H1 (cell line): ENCODE measurements at regions not wholly inside any gene's neighbourhood (a gene's known extent, or its start where the extent isn't known, plus 50 kb on each side); places are given as distances from the start of the nearest gene placed in this dataset.

Experiments
- CTCF ChIA-PET: fragments of 300-600 bp; sonication (Branson Sonifier 250); formaldehyde crosslinking; loops from one replicate; lab custom pipeline; 2021; ENCODE audit not compliant: partially characterized antibody; lab: Charles Lee
- POLR2A ChIA-PET: fragments of 300-600 bp; sonication (Branson Sonifier 250); formaldehyde crosslinking; loops from one replicate; lab custom pipeline; 2021; ENCODE audit warnings: inconsistent platforms; ENCODE audit not compliant: partially characterized antibody; lab: Charles Lee
- DNase-seq, 2 experiments: peaks; one replicate each; pipeline versions ENCODE4 v3.0.0 to v3.0.0-alpha.2; 2010 to 2022; ENCODE audit warnings: low spot score in 2 of 2, low read depth in 1 of 2, mixed read lengths in 1 of 2
- FAIRE-seq: peaks from 2 replicates; lab custom pipeline; 2011; peaks lifted over from hg19 to GRCh38; lab: Jason Lieb, UNC
- H2AFZ ChIP-seq: 2 replicates; pipeline ENCODE4 v1.8.1; 2012; ENCODE audit warnings: low read length, inconsistent platforms
- H2AK5ac ChIP-seq: 2 replicates; pipeline ENCODE4 v1.6.1; 2013; ENCODE audit warnings: low read depth, low read length
- H2BK120ac ChIP-seq: replicated peaks from 2 replicates; pipeline ENCODE3; 2013; ENCODE audit warnings: low read depth, low read length, inconsistent platforms
- H2BK12ac ChIP-seq: 2 replicates; pipeline ENCODE4 v1.6.1; 2013; ENCODE audit warnings: low read depth, low read length
- H2BK15ac ChIP-seq: 2 replicates; pipeline ENCODE4 v1.6.1; 2013; ENCODE audit warnings: low read length
- H2BK20ac ChIP-seq: 2 replicates; pipeline ENCODE4 v1.6.1; 2013; ENCODE audit warnings: low read length
- H2BK5ac ChIP-seq: 2 replicates; pipeline ENCODE4 v1.6.1; 2013; ENCODE audit warnings: low read depth, low read length
- H3K14ac ChIP-seq: 2 replicates; pipeline ENCODE4 v1.6.1; 2013; ENCODE audit warnings: inconsistent platforms; ENCODE audit not compliant: insufficient read length
- H3K18ac ChIP-seq: 2 replicates; pipeline ENCODE4 v1.6.1; 2013; ENCODE audit warnings: low read length; ENCODE audit errors: extremely low read depth
- H3K23ac ChIP-seq: 2 replicates; pipeline ENCODE4 v1.6.1; 2013; ENCODE audit warnings: inconsistent platforms; ENCODE audit not compliant: insufficient read length
- H3K23me2 ChIP-seq: 2 replicates; pipeline ENCODE4 v1.6.1; 2013; ENCODE audit warnings: low read depth, low read length
- H3K27ac ChIP-seq: 2 replicates; pipeline ENCODE4 v1.6.1; 2011; ENCODE audit warnings: low read depth, low read length, inconsistent platforms
- H3K27me3 ChIP-seq, 4 experiments: replicated peaks in 1 of 4; 1 replicate in 1 of 4; 2 replicates in 3 of 4; pipeline versions ENCODE4 v1.6.1 to v1.8.1; 2011 to 2013; ENCODE audit warnings: low read length in 3 of 4, mild to moderate bottlenecking in 3 of 4, inconsistent platforms in 2 of 4, mixed read lengths in 2 of 4, moderate library complexity in 1 of 4; ENCODE audit not compliant: control insufficient read depth in 3 of 4, insufficient read depth in 3 of 4; ENCODE audit errors: extremely low read depth in 1 of 4
- H3K36me3 ChIP-seq, 4 experiments: 2 replicates each; pipeline versions ENCODE4 v1.6.1 to v1.8.1; 2011 to 2013; ENCODE audit warnings: mild to moderate bottlenecking in 4 of 4, low read length in 3 of 4, moderate library complexity in 2 of 4, control low read depth in 1 of 4, inconsistent platforms in 1 of 4; ENCODE audit not compliant: insufficient read depth in 4 of 4, control insufficient read depth in 2 of 4
- H3K4ac ChIP-seq: replicated peaks from 2 replicates; pipeline ENCODE3; 2013; ENCODE audit warnings: low read length, low read depth, mixed read lengths, inconsistent platforms; ENCODE audit not compliant: insufficient read length
- H3K4me1 ChIP-seq, 4 experiments: replicated peaks in 1 of 4; 1 replicate in 1 of 4; 2 replicates in 3 of 4; pipeline versions ENCODE4 v1.6.1 to v1.8.1; 2011 to 2013; ENCODE audit warnings: low read length in 3 of 4, inconsistent platforms in 2 of 4, mixed read lengths in 1 of 4; ENCODE audit not compliant: insufficient read depth in 4 of 4, control insufficient read depth in 3 of 4
- H3K4me2 ChIP-seq, 2 experiments: 2 replicates each; pipeline versions ENCODE4 v1.6.1 to v1.8.1; 2011 to 2013; ENCODE audit warnings: low read depth in 2 of 2, low read length in 2 of 2, control low read depth in 1 of 2, inconsistent platforms in 1 of 2, mild to moderate bottlenecking in 1 of 2; ENCODE audit not compliant: insufficient read depth in 1 of 2
- H3K4me3 ChIP-seq, 4 experiments: fragments of 200-600, 300-600 bp in 1 of 4; sonication (generic), shearing (Covaris generic), sonication (Bioruptor Twin) in 1 of 4; 2 replicates each; pipeline versions ENCODE4 v1.5.1 to v1.8.1; 2011 to 2016; ENCODE audit warnings: low read length in 4 of 4, low read depth in 3 of 4, control low read depth in 2 of 4, inconsistent platforms in 2 of 4, mild to moderate bottlenecking in 2 of 4, mixed read lengths in 1 of 4, moderate library complexity in 1 of 4; ENCODE audit not compliant: insufficient read depth in 2 of 4; ENCODE audit errors: extremely low read depth in 1 of 4
- H3K56ac ChIP-seq: replicated peaks from 2 replicates; pipeline ENCODE3; 2013; ENCODE audit warnings: low read depth, mild to moderate bottlenecking, mixed read lengths, low read length, inconsistent platforms; ENCODE audit not compliant: insufficient read length
- H3K79me1 ChIP-seq: 2 replicates; pipeline ENCODE4 v1.6.1; 2013; ENCODE audit warnings: low read depth, low read length, control low read depth
- H3K79me2 ChIP-seq, 2 experiments: 2 replicates each; pipeline versions ENCODE4 v1.6.1 to v1.8.1; 2012 to 2013; ENCODE audit warnings: low read length in 2 of 2, mild to moderate bottlenecking in 2 of 2, inconsistent platforms in 1 of 2; ENCODE audit not compliant: insufficient read depth in 2 of 2, control insufficient read depth in 1 of 2
- H3K9ac ChIP-seq, 4 experiments: replicated peaks in 1 of 4; 1 replicate in 1 of 4; 2 replicates in 3 of 4; pipeline versions ENCODE4 v1.6.1 to v1.8.1; 2011 to 2013; ENCODE audit warnings: low read depth in 3 of 4, low read length in 3 of 4, control low read depth in 2 of 4, mild to moderate bottlenecking in 2 of 4, moderate library complexity in 2 of 4, inconsistent platforms in 1 of 4; ENCODE audit errors: extremely low read depth in 1 of 4
- H3K9me3 ChIP-seq, 2 experiments: 2 replicates each; pipeline versions ENCODE4 v1.6.1 to v1.8.1; 2012 to 2013; ENCODE audit warnings: mild to moderate bottlenecking in 2 of 2, moderate library complexity in 2 of 2, control low read depth in 1 of 2, inconsistent platforms in 1 of 2, low read depth in 1 of 2, low read length in 1 of 2, mixed read lengths in 1 of 2; ENCODE audit not compliant: insufficient read depth in 2 of 2
- H4K20me1 ChIP-seq, 2 experiments: replicated peaks in 1 of 2; 2 replicates each; pipeline versions ENCODE3 to v1.8.1; 2011 to 2013; ENCODE audit warnings: inconsistent platforms in 2 of 2, low read length in 2 of 2, mild to moderate bottlenecking in 1 of 2; ENCODE audit not compliant: insufficient read depth in 2 of 2, control insufficient read depth in 1 of 2
- H4K5ac ChIP-seq: 2 replicates; pipeline ENCODE4 v1.6.1; 2013; ENCODE audit warnings: low read length, low read depth, mixed read lengths, inconsistent platforms; ENCODE audit not compliant: insufficient read length
- H4K8ac ChIP-seq: 2 replicates; pipeline ENCODE4 v1.8.0; 2013; ENCODE audit warnings: mild to moderate bottlenecking, moderate library complexity, low read length, inconsistent platforms; ENCODE audit not compliant: insufficient read depth; ENCODE audit errors: extremely low read depth
- H4K91ac ChIP-seq: replicated peaks from 2 replicates; pipeline ENCODE3; 2013; ENCODE audit warnings: low read length, mixed read lengths, inconsistent platforms; ENCODE audit not compliant: insufficient read length
- CEBPB ChIP-seq: IDR thresholded peaks from 2 replicates; pipeline ENCODE4 v1.6.1; 2012; ENCODE audit warnings: low read depth, low read length
- CTCF ChIP-seq, 3 experiments: IDR thresholded peaks; 1 replicate in 2 of 3; 2 replicates in 1 of 3; pipeline versions ENCODE4 v1.5.1 to v1.6.1; 2011; ENCODE audit warnings: low read length in 3 of 3, mild to moderate bottlenecking in 3 of 3, inconsistent platforms in 2 of 3, low read depth in 1 of 3, moderate library complexity in 1 of 3; ENCODE audit not compliant: insufficient read depth in 1 of 3; ENCODE audit errors: control extremely low read depth in 1 of 3
- JUN ChIP-seq: IDR thresholded peaks from 2 replicates; pipeline ENCODE4 v1.6.1; 2011; ENCODE audit warnings: low read depth, mild to moderate bottlenecking, improper control_type of control experiment, low read length
- JUND ChIP-seq: IDR thresholded peaks from 2 replicates; pipeline ENCODE4 v1.6.1; 2011; ENCODE audit warnings: mild to moderate bottlenecking, improper control_type of control experiment, low read length
- NRF1 ChIP-seq: IDR thresholded peaks from 2 replicates; pipeline ENCODE4 v1.6.1; 2011; ENCODE audit warnings: mild to moderate bottlenecking, low read depth, low read length, improper control_type of control experiment
- RBBP5 ChIP-seq: IDR thresholded peaks from 2 replicates; pipeline ENCODE4 v1.7.1; 2012; ENCODE audit warnings: low read depth, mild to moderate bottlenecking, inconsistent platforms, low read length, moderate library complexity, borderline replicate concordance
- RFX5 ChIP-seq: IDR thresholded peaks from 2 replicates; pipeline ENCODE4 v1.6.1; 2011; ENCODE audit warnings: low read depth, low read length, improper control_type of control experiment, borderline replicate concordance
- SIRT6 ChIP-seq: IDR thresholded peaks from one replicate; pipeline ENCODE4 v1.7.1; 2012; ENCODE audit warnings: low read length, inconsistent platforms
- SUZ12 ChIP-seq: fragments of 200-600 bp; sonication (generic); IDR thresholded peaks from 2 replicates; pipeline ENCODE4 v1.6.1; 2012; ENCODE audit warnings: mild to moderate bottlenecking, inconsistent platforms, low read length, moderate library complexity, mixed read lengths
- TEAD4 ChIP-seq: IDR thresholded peaks from 2 replicates; pipeline ENCODE4 v1.6.1; 2012; ENCODE audit warnings: low read depth, low read length, inconsistent platforms, mixed read lengths
- WGBS, 2 experiments: shearing (Covaris generic) in 1 of 2; methylation state at CpG; one replicate each; pipeline versions ENCODE4 v1.1.6 to v1.1.7; 2013 to 2015; ENCODE audit warnings: low lambda C conversion rate in 2 of 2, mixed read lengths in 2 of 2, inconsistent platforms in 1 of 2, low coverage in 1 of 2, missing lambda C conversion rate in 1 of 2; ENCODE audit not compliant: insufficient replicate concordance in 2 of 2, insufficient coverage in 1 of 2, insufficient read length in 1 of 2; ENCODE audit errors: extremely low coverage in 1 of 2, missing lambda C conversion rate in 1 of 2; 5-methylcytosine and 5-hydroxymethylcytosine counted together

GRCh38 chr10:121339114-121339513 lies 259.1 kb downstream of the FGFR2 start:
- H3K79me2 ChIP-seq = no peaks in the 10 kb centered on the region
- no peak overlapping the region for H3K23ac ChIP-seq
- no peak overlapping the region for H3K18ac ChIP-seq
- no peak overlapping the region for H2BK12ac ChIP-seq
- no peak for FAIRE-seq
- H3K56ac ChIP-seq = no peak overlapping the region
- H3K27ac ChIP-seq = no peak overlapping the region
- 0 out of 2 replicates have a peak overlapping the region, but pooled peaks have one; percentile 41 for H2BK20ac ChIP-seq
- H4K91ac ChIP-seq = no peak overlapping the region
- H3K4me1 ChIP-seq = peaks cover 13 to 32% (median 23%) of the 10 kb centered on the region in 4 experiments; a peak in 6 of 7 replicates
- H2AFZ ChIP-seq = no peak overlapping the region
- no peak overlapping the region for H4K5ac ChIP-seq
- TF ChIP-seq SIRT6 = no peak
- no peak for TF ChIP-seq SUZ12
- no peak for TF ChIP-seq CTCF (IDR thresholded peaks at IDR 0.05; ENCODE audit: control extremely low read depth in 1 of 3, insufficient read depth in 1 of 3, low read depth in 1 of 3, low read length in 3 of 3)
- TF ChIP-seq TEAD4 = no peak
- no peak for TF ChIP-seq RBBP5
- TF ChIP-seq RFX5 = no peak
- no peak for TF ChIP-seq JUN
- TF ChIP-seq CEBPB = no peak
- TF ChIP-seq JUND = no peak
- TF ChIP-seq NRF1 = no peak
- H3K4me2 ChIP-seq = no peak overlapping the region; a peak in 1 of 4 replicates
- CTCF ChIA-PET = interaction anchor here (0.6 to 1.9 kb wide), 3 partner anchors 11 to 142 kb away, joined by 3 to 5 read pairs (median 4); no protein-coding TSS in a partner anchor
- H3K9me3 ChIP-seq = no peaks in the 10 kb centered on the region
- H3K23me2 ChIP-seq = no peaks in the 10 kb centered on the region
- POLR2A ChIA-PET = interaction anchor here (0.9 to 1.5 kb wide), 5 partner anchors 8 to 259 kb away, joined by 3 to 4 read pairs (median 4); partner anchors contain the start of gene FGFR2
- H3K27me3 ChIP-seq = no peaks in the 10 kb centered on the region
- no peak overlapping the region for H3K4me3 ChIP-seq
- 88% methylated on average over 5 of the region's 5 CpGs; no CpG with 5 or more reads in 1 of the 2 experiments for WGBS, 2 experiments
- H3K14ac ChIP-seq = no peak overlapping the region
- no peak for DNase-seq
- H3K36me3 ChIP-seq = no peaks in the 10 kb centered on the region
- H3K9ac ChIP-seq = no peak overlapping the region
- no peaks in the 10 kb centered on the region for H4K20me1 ChIP-seq
- H2BK15ac ChIP-seq = no peak overlapping the region
- no peak overlapping the region for H3K4ac ChIP-seq
- no peak overlapping the region for H2AK5ac ChIP-seq
- H2BK5ac ChIP-seq = no peak overlapping the region
- no peaks in the 10 kb centered on the region for H3K79me1 ChIP-seq
- peak overlapping the region; percentile 6 for H2BK120ac ChIP-seq
- H4K8ac ChIP-seq = no peak overlapping the region
